H1 (cell line): ENCODE measurements at regions not wholly inside any gene's neighbourhood (a gene's known extent, or its start where the extent isn't known, plus 50 kb on each side); places are given as distances from the start of the nearest gene placed in this dataset.

Experiments used
- CTCF ChIA-PET: fragments of 300-600 bp; sonication (Branson Sonifier 250); formaldehyde crosslinking; loops from one replicate; lab custom pipeline; 2021; ENCODE audit not compliant: partially characterized antibody; lab: Charles Lee
- POLR2A ChIA-PET: fragments of 300-600 bp; sonication (Branson Sonifier 250); formaldehyde crosslinking; loops from one replicate; lab custom pipeline; 2021; ENCODE audit warnings: inconsistent platforms; ENCODE audit not compliant: partially characterized antibody; lab: Charles Lee
- DNase-seq, 2 experiments: peaks; one replicate each; pipeline versions ENCODE4 v3.0.0 to v3.0.0-alpha.2; 2010 to 2022; ENCODE audit warnings: low spot score in 2 of 2, low read depth in 1 of 2, mixed read lengths in 1 of 2
- FAIRE-seq: peaks from 2 replicates; lab custom pipeline; 2011; peaks lifted over from hg19 to GRCh38; lab: Jason Lieb, UNC
- H2AFZ ChIP-seq: 2 replicates; pipeline ENCODE4 v1.8.1; 2012; ENCODE audit warnings: low read length, inconsistent platforms
- H2AK5ac ChIP-seq: 2 replicates; pipeline ENCODE4 v1.6.1; 2013; ENCODE audit warnings: low read depth, low read length
- H2BK120ac ChIP-seq: replicated peaks from 2 replicates; pipeline ENCODE3; 2013; ENCODE audit warnings: low read depth, low read length, inconsistent platforms
- H2BK12ac ChIP-seq: 2 replicates; pipeline ENCODE4 v1.6.1; 2013; ENCODE audit warnings: low read depth, low read length
- H2BK15ac ChIP-seq: 2 replicates; pipeline ENCODE4 v1.6.1; 2013; ENCODE audit warnings: low read length
- H2BK20ac ChIP-seq: 2 replicates; pipeline ENCODE4 v1.6.1; 2013; ENCODE audit warnings: low read length
- H2BK5ac ChIP-seq: 2 replicates; pipeline ENCODE4 v1.6.1; 2013; ENCODE audit warnings: low read depth, low read length
- H3K14ac ChIP-seq: 2 replicates; pipeline ENCODE4 v1.6.1; 2013; ENCODE audit warnings: inconsistent platforms; ENCODE audit not compliant: insufficient read length
- H3K18ac ChIP-seq: 2 replicates; pipeline ENCODE4 v1.6.1; 2013; ENCODE audit warnings: low read length; ENCODE audit errors: extremely low read depth
- H3K23ac ChIP-seq: 2 replicates; pipeline ENCODE4 v1.6.1; 2013; ENCODE audit warnings: inconsistent platforms; ENCODE audit not compliant: insufficient read length
- H3K23me2 ChIP-seq: 2 replicates; pipeline ENCODE4 v1.6.1; 2013; ENCODE audit warnings: low read depth, low read length
- H3K27ac ChIP-seq: 2 replicates; pipeline ENCODE4 v1.6.1; 2011; ENCODE audit warnings: low read depth, low read length, inconsistent platforms
- H3K27me3 ChIP-seq, 4 experiments: replicated peaks in 1 of 4; 1 replicate in 1 of 4; 2 replicates in 3 of 4; pipeline versions ENCODE4 v1.6.1 to v1.8.1; 2011 to 2013; ENCODE audit warnings: low read length in 3 of 4, mild to moderate bottlenecking in 3 of 4, inconsistent platforms in 2 of 4, mixed read lengths in 2 of 4, moderate library complexity in 1 of 4; ENCODE audit not compliant: control insufficient read depth in 3 of 4, insufficient read depth in 3 of 4; ENCODE audit errors: extremely low read depth in 1 of 4
- H3K36me3 ChIP-seq, 4 experiments: 2 replicates each; pipeline versions ENCODE4 v1.6.1 to v1.8.1; 2011 to 2013; ENCODE audit warnings: mild to moderate bottlenecking in 4 of 4, low read length in 3 of 4, moderate library complexity in 2 of 4, control low read depth in 1 of 4, inconsistent platforms in 1 of 4; ENCODE audit not compliant: insufficient read depth in 4 of 4, control insufficient read depth in 2 of 4
- H3K4ac ChIP-seq: replicated peaks from 2 replicates; pipeline ENCODE3; 2013; ENCODE audit warnings: low read length, low read depth, mixed read lengths, inconsistent platforms; ENCODE audit not compliant: insufficient read length
- H3K4me1 ChIP-seq, 4 experiments: replicated peaks in 1 of 4; 1 replicate in 1 of 4; 2 replicates in 3 of 4; pipeline versions ENCODE4 v1.6.1 to v1.8.1; 2011 to 2013; ENCODE audit warnings: low read length in 3 of 4, inconsistent platforms in 2 of 4, mixed read lengths in 1 of 4; ENCODE audit not compliant: insufficient read depth in 4 of 4, control insufficient read depth in 3 of 4
- H3K4me2 ChIP-seq, 2 experiments: 2 replicates each; pipeline versions ENCODE4 v1.6.1 to v1.8.1; 2011 to 2013; ENCODE audit warnings: low read depth in 2 of 2, low read length in 2 of 2, control low read depth in 1 of 2, inconsistent platforms in 1 of 2, mild to moderate bottlenecking in 1 of 2; ENCODE audit not compliant: insufficient read depth in 1 of 2
- H3K4me3 ChIP-seq, 4 experiments: fragments of 200-600, 300-600 bp in 1 of 4; sonication (generic), shearing (Covaris generic), sonication (Bioruptor Twin) in 1 of 4; 2 replicates each; pipeline versions ENCODE4 v1.5.1 to v1.8.1; 2011 to 2016; ENCODE audit warnings: low read length in 4 of 4, low read depth in 3 of 4, control low read depth in 2 of 4, inconsistent platforms in 2 of 4, mild to moderate bottlenecking in 2 of 4, mixed read lengths in 1 of 4, moderate library complexity in 1 of 4; ENCODE audit not compliant: insufficient read depth in 2 of 4; ENCODE audit errors: extremely low read depth in 1 of 4
- H3K56ac ChIP-seq: replicated peaks from 2 replicates; pipeline ENCODE3; 2013; ENCODE audit warnings: low read depth, mild to moderate bottlenecking, mixed read lengths, low read length, inconsistent platforms; ENCODE audit not compliant: insufficient read length
- H3K79me1 ChIP-seq: 2 replicates; pipeline ENCODE4 v1.6.1; 2013; ENCODE audit warnings: low read depth, low read length, control low read depth
- H3K79me2 ChIP-seq, 2 experiments: 2 replicates each; pipeline versions ENCODE4 v1.6.1 to v1.8.1; 2012 to 2013; ENCODE audit warnings: low read length in 2 of 2, mild to moderate bottlenecking in 2 of 2, inconsistent platforms in 1 of 2; ENCODE audit not compliant: insufficient read depth in 2 of 2, control insufficient read depth in 1 of 2
- H3K9ac ChIP-seq, 4 experiments: replicated peaks in 1 of 4; 1 replicate in 1 of 4; 2 replicates in 3 of 4; pipeline versions ENCODE4 v1.6.1 to v1.8.1; 2011 to 2013; ENCODE audit warnings: low read depth in 3 of 4, low read length in 3 of 4, control low read depth in 2 of 4, mild to moderate bottlenecking in 2 of 4, moderate library complexity in 2 of 4, inconsistent platforms in 1 of 4; ENCODE audit errors: extremely low read depth in 1 of 4
- H3K9me3 ChIP-seq, 2 experiments: 2 replicates each; pipeline versions ENCODE4 v1.6.1 to v1.8.1; 2012 to 2013; ENCODE audit warnings: mild to moderate bottlenecking in 2 of 2, moderate library complexity in 2 of 2, control low read depth in 1 of 2, inconsistent platforms in 1 of 2, low read depth in 1 of 2, low read length in 1 of 2, mixed read lengths in 1 of 2; ENCODE audit not compliant: insufficient read depth in 2 of 2
- H4K20me1 ChIP-seq, 2 experiments: replicated peaks in 1 of 2; 2 replicates each; pipeline versions ENCODE3 to v1.8.1; 2011 to 2013; ENCODE audit warnings: inconsistent platforms in 2 of 2, low read length in 2 of 2, mild to moderate bottlenecking in 1 of 2; ENCODE audit not compliant: insufficient read depth in 2 of 2, control insufficient read depth in 1 of 2
- H4K5ac ChIP-seq: 2 replicates; pipeline ENCODE4 v1.6.1; 2013; ENCODE audit warnings: low read length, low read depth, mixed read lengths, inconsistent platforms; ENCODE audit not compliant: insufficient read length
- H4K8ac ChIP-seq: 2 replicates; pipeline ENCODE4 v1.8.0; 2013; ENCODE audit warnings: mild to moderate bottlenecking, moderate library complexity, low read length, inconsistent platforms; ENCODE audit not compliant: insufficient read depth; ENCODE audit errors: extremely low read depth
- H4K91ac ChIP-seq: replicated peaks from 2 replicates; pipeline ENCODE3; 2013; ENCODE audit warnings: low read length, mixed read lengths, inconsistent platforms; ENCODE audit not compliant: insufficient read length
- BRCA1 ChIP-seq: IDR thresholded peaks from 2 replicates; pipeline ENCODE4 v1.6.1; 2012; ENCODE audit warnings: low read depth, low read length, improper control_type of control experiment
- CBX5 ChIP-seq: fragments of 300-800, 300-1000 bp; sonication (generic); IDR thresholded peaks from 2 replicates; pipeline ENCODE4 v1.7.1; 2016; ENCODE audit warnings: antibody characterized with exemption, low read length, low read depth
- PHF8 ChIP-seq: fragments of 200-600 bp; sonication (generic); conservative IDR thresholded peaks from 2 replicates; pipeline ENCODE4 v1.7.1; 2012; ENCODE audit warnings: low read depth, mild to moderate bottlenecking, inconsistent platforms, low read length, moderate library complexity
- RFX5 ChIP-seq: IDR thresholded peaks from 2 replicates; pipeline ENCODE4 v1.6.1; 2011; ENCODE audit warnings: low read depth, low read length, improper control_type of control experiment, borderline replicate concordance
- WGBS, 2 experiments: shearing (Covaris generic) in 1 of 2; methylation state at CpG; one replicate each; pipeline versions ENCODE4 v1.1.6 to v1.1.7; 2013 to 2015; ENCODE audit warnings: low lambda C conversion rate in 2 of 2, mixed read lengths in 2 of 2, inconsistent platforms in 1 of 2, low coverage in 1 of 2, missing lambda C conversion rate in 1 of 2; ENCODE audit not compliant: insufficient replicate concordance in 2 of 2, insufficient coverage in 1 of 2, insufficient read length in 1 of 2; ENCODE audit errors: extremely low coverage in 1 of 2, missing lambda C conversion rate in 1 of 2; 5-methylcytosine and 5-hydroxymethylcytosine counted together

DNA sequence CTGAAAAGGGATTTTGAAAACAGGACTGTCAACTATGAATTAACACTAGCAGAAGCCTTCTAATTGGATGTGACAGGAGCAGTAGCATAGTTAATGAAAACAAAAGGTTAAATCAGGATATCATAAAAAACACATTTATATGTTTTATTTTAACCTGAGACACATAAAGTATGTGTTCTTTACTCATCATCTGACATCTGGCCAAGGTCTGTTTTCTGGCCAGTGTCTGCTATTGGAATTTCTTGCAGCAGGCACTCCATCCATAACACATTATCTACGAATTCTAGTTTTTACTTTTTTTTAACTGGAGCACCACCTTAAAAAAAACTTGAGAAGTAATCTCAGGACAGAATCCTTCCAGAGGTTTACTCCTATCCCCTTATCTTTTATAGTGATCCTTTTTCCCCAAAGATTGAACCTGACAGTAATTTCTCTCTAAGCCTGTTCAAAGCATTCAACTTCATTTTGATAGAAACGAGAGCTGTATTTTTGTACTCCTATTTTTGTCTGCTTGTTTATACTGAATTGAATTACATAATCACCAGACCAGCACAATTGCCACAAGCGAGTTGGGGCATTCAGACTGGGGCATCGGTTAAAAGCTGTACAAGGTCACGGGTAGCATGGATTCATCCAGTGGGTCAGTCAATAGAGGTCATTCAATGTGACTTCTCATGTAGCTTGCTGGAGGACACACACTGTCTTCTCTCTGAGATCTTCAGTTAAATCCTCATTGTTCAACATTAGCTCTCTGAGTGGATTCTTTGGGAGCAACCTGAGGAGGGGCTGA lies 205.6 kb upstream of the CLINT1 start:
- no peak for FAIRE-seq

More for the DNA sequence above, 205.6 kb upstream of the CLINT1 start:
- Histone ChIP-seq H2BK120ac (no peak overlapping the region), H3K14ac (no peak overlapping the region), H3K36me3 (no peaks in the 10 kb centered on the region), H3K4me2 (no peak overlapping the region), H3K4me1 (no peaks in the 10 kb centered on the region), H2BK20ac (no peak overlapping the region), H3K23me2 (no peaks in the 10 kb centered on the region), H3K18ac (no peak overlapping the region), H3K27me3 (no peaks in the 10 kb centered on the region), H3K79me2 (no peaks in the 10 kb centered on the region), H3K56ac (no peak overlapping the region), H4K8ac (no peak overlapping the region), H3K27ac (no peak overlapping the region), H4K20me1 (no peaks in the 10 kb centered on the region), H3K4me3 (no peak overlapping the region), H4K91ac (no peak overlapping the region), H3K9ac (no peak overlapping the region), H3K79me1 (no peaks in the 10 kb centered on the region), H2AFZ (no peak overlapping the region), H4K5ac (no peak overlapping the region), H3K4ac (no peak overlapping the region), H3K23ac (no peak overlapping the region), H2BK12ac (no peak overlapping the region), H2BK5ac (no peak overlapping the region), H3K9me3 (no peaks in the 10 kb centered on the region), H2BK15ac (no peak overlapping the region), H2AK5ac (no peak overlapping the region)
- TF ChIP-seq CBX5 = no peak
- TF ChIP-seq RFX5 = no peak
- no peak for TF ChIP-seq BRCA1
- TF ChIP-seq PHF8 = no peak
- DNase-seq = no peak
- ChIA-PET POLR2A (no interaction called here), CTCF (interaction anchor here (0.8 to 5.0 kb wide), 4 partner anchors 11 to 52 kb away, joined by 3 to 31 read pairs (median 4); no protein-coding TSS in a partner anchor)
- WGBS, 2 experiments = 84% methylated on average over 5 of the region's 5 CpGs; no CpG with 5 or more reads in 1 of the 2 experiments
